Astrocyte (in vitro differentiated cells and primary cell): ENCODE measurements at regions not wholly inside any gene's neighbourhood (a gene's known extent, or its start where the extent isn't known, plus 50 kb on each side); places are given as distances from the start of the nearest gene placed in this dataset.

ENCODE experiments used
- CTCF ChIP-seq: IDR thresholded peaks from 2 replicates; pipeline ENCODE4 v1.5.1; 2011; ENCODE audit warnings: low read depth, mild to moderate bottlenecking, inconsistent platforms, low read length, moderate library complexity; ENCODE audit not compliant: insufficient read depth
- EZH2 ChIP-seq: IDR thresholded peaks from 2 replicates; pipeline ENCODE4 v1.6.1; 2012; ENCODE audit warnings: mild to moderate bottlenecking, low read length, inconsistent platforms; ENCODE audit not compliant: insufficient read depth

GRCh38 chr14:92241966-92242595, 80.9 kb upstream of the SLC24A4 start:
- TF ChIP-seq EZH2 (no peak), CTCF (no peak)
